ENCODE measurements at regions not wholly inside any gene's neighbourhood (a gene's known extent, or its start where the extent isn't known, plus 50 kb on each side); places are given as distances from the start of the nearest gene placed in this dataset.
"Not testable (repeated sequence)": the region's sequence is repeated elsewhere in the genome, so short reads cannot be mapped to it uniquely, and the experiment has no call there.

- no peak for DNase-seq (ENCODE audit: low read depth)
These were observed 602.6 kb upstream of the API5 start for GRCh38 chr11:42709216-42709615.

- no peak for DNase-seq (ENCODE audit: low read depth)
These were observed 598.5 kb upstream of the API5 start for GRCh38 chr11:42713279-42713678.

GRCh38 chr11:42713753-42714152 is 598.0 kb upstream of the API5 start:
- no peak for DNase-seq (ENCODE audit: low read depth)

- no peak for DNase-seq (ENCODE audit: low read depth)
These were observed 590.9 kb upstream of the API5 start for GRCh38 chr11:42720716-42721563.

GRCh38 chr11:42727879-42728278 is 583.9 kb upstream of the API5 start:
- no peak for DNase-seq (ENCODE audit: low read depth)

- no peak for DNase-seq (ENCODE audit: low read depth)
These were observed 549.4 kb upstream of the API5 start for GRCh38 chr11:42762348-42762747.

- DNase-seq (ENCODE audit: low read depth), result no peak
These were observed 546.9 kb upstream of the API5 start for GRCh38 chr11:42764936-42765335.

GRCh38 chr11:42768576-42768975 is 543.2 kb upstream of the API5 start:
- DNase-seq (ENCODE audit: low read depth), result no peak

- peak; percentile 23 for DNase-seq (ENCODE audit: low read depth)
These were observed 541.2 kb upstream of the API5 start for GRCh38 chr11:42770444-42771065.

GRCh38 chr11:42772886-42773285 is 538.9 kb upstream of the API5 start:
- DNase-seq (ENCODE audit: low read depth), result no peak

- no peak for DNase-seq (ENCODE audit: low read depth)
These were observed 538.1 kb upstream of the API5 start for GRCh38 chr11:42773729-42774128.

GRCh38 chr11:42774567-42774966 is 537.2 kb upstream of the API5 start:
- no peak for DNase-seq (ENCODE audit: low read depth)

GRCh38 chr11:42777776-42778175 is 534.0 kb upstream of the API5 start:
- DNase-seq (ENCODE audit: low read depth), result no peak

GRCh38 chr11:42778193-42778592 is 533.6 kb upstream of the API5 start:
- peak; percentile 8 for DNase-seq (ENCODE audit: low read depth)

GRCh38 chr11:42779555-42779954 is 532.2 kb upstream of the API5 start:
- no peak for DNase-seq (ENCODE audit: low read depth)

- DNase-seq (ENCODE audit: low read depth), result no peak
These were observed 524.8 kb upstream of the API5 start for GRCh38 chr11:42786981-42787380.

- DNase-seq (ENCODE audit: low read depth), result not testable (repeated sequence)
These were observed 516.3 kb upstream of the API5 start for GRCh38 chr11:42795483-42795882.

GRCh38 chr11:42800041-42800440 is 511.8 kb upstream of the API5 start:
- DNase-seq (ENCODE audit: low read depth), result no peak

GRCh38 chr11:42802201-42802899 is 509.4 kb upstream of the API5 start:
- DNase-seq (ENCODE audit: low read depth), result no peak

- no peak for DNase-seq (ENCODE audit: low read depth)
These were observed 505.6 kb upstream of the API5 start for GRCh38 chr11:42806191-42806590.

GRCh38 chr11:42812361-42812760 is 499.4 kb upstream of the API5 start:
- DNase-seq (ENCODE audit: low read depth), result no peak

GRCh38 chr11:42812960-42813359 is 498.8 kb upstream of the API5 start:
- no peak for DNase-seq (ENCODE audit: low read depth)

Measured in HT1080 (cell line).